Endothelial cell of hepatic sinusoid (primary cell): ENCODE measurements at regions not wholly inside any gene's neighbourhood (a gene's known extent, or its start where the extent isn't known, plus 50 kb on each side); places are given as distances from the start of the nearest gene placed in this dataset.

Experiments used
- in situ Hi-C: cut with HindIII; loops from 2 replicates; pipeline ENCODE4 v1.10.0; 2017; ENCODE audit warnings: low sequenced_read_pairs

- in situ Hi-C loops: no loop called here
Measured at GRCh38 chr3:194277104-194277785, 73.9 kb downstream of the CPN2 start.

- in situ Hi-C loops: no loop called here
Measured at GRCh38 chr3:194277786-194278130, 73.4 kb downstream of the CPN2 start.

- in situ Hi-C loops: no loop called here
Measured at GRCh38 chr3:194278186-194278845, 72.8 kb downstream of the CPN2 start.

- in situ Hi-C loops: no loop called here
Measured at GRCh38 chr3:194279101-194279500, 72.0 kb downstream of the CPN2 start.

- in situ Hi-C loops: no loop called here
Measured at GRCh38 chr3:194279701-194280360, 71.3 kb downstream of the CPN2 start.

- in situ Hi-C loops: no loop called here
Measured at GRCh38 chr3:194280777-194281176, 70.4 kb downstream of the CPN2 start.

- in situ Hi-C loops: no loop called here
Measured at GRCh38 chr3:194281306-194281705, 69.8 kb downstream of the CPN2 start.

- in situ Hi-C loops: no loop called here
Measured at GRCh38 chr3:194281766-194282165, 69.4 kb downstream of the CPN2 start.

- in situ Hi-C loops: no loop called here
Measured at GRCh38 chr3:194282436-194283122, 68.5 kb downstream of the CPN2 start.

- in situ Hi-C loops: no loop called here
Measured at GRCh38 chr3:194283221-194284006, 67.7 kb downstream of the CPN2 start.

- in situ Hi-C loops: no loop called here
Measured at GRCh38 chr3:194284351-194284750, 66.8 kb downstream of the CPN2 start.

GRCh38 chr3:194285024-194285849 lies 65.9 kb downstream of the CPN2 start:
- in situ Hi-C loops: loop anchor here (5.0 kb wide), 1 partner anchor 42 kb away; no protein-coding TSS in a partner anchor

GRCh38 chr3:194285850-194286197 lies 65.3 kb downstream of the CPN2 start:
- in situ Hi-C loops: loop anchor here (5.0 kb wide), 1 partner anchor 41 kb away; no protein-coding TSS in a partner anchor

- in situ Hi-C loops: loop anchor here (5.0 kb wide), 1 partner anchor 41 kb away; no protein-coding TSS in a partner anchor
Measured at GRCh38 chr3:194286375-194287146, 64.6 kb downstream of the CPN2 start.

- in situ Hi-C loops: loop anchor here (5.0 kb wide), 1 partner anchor 40 kb away; no protein-coding TSS in a partner anchor
Measured at GRCh38 chr3:194287374-194287773, 63.8 kb downstream of the CPN2 start.

GRCh38 chr3:194287977-194288706 lies 63.0 kb downstream of the CPN2 start:
- in situ Hi-C loops: loop anchor here (5.0 kb wide), 1 partner anchor 39 kb away; no protein-coding TSS in a partner anchor
